H1 (cell line): ENCODE measurements at regions not wholly inside any gene's neighbourhood (a gene's known extent, or its start where the extent isn't known, plus 50 kb on each side); places are given as distances from the start of the nearest gene placed in this dataset.

ENCODE experiments used
- CTCF ChIA-PET: fragments of 300-600 bp; sonication (Branson Sonifier 250); formaldehyde crosslinking; loops from one replicate; lab custom pipeline; 2021; ENCODE audit not compliant: partially characterized antibody; lab: Charles Lee
- POLR2A ChIA-PET: fragments of 300-600 bp; sonication (Branson Sonifier 250); formaldehyde crosslinking; loops from one replicate; lab custom pipeline; 2021; ENCODE audit warnings: inconsistent platforms; ENCODE audit not compliant: partially characterized antibody; lab: Charles Lee
- DNase-seq, 2 experiments: peaks; one replicate each; pipeline versions ENCODE4 v3.0.0 to v3.0.0-alpha.2; 2010 to 2022; ENCODE audit warnings: low spot score in 2 of 2, low read depth in 1 of 2, mixed read lengths in 1 of 2
- FAIRE-seq: peaks from 2 replicates; lab custom pipeline; 2011; peaks lifted over from hg19 to GRCh38; lab: Jason Lieb, UNC
- H2AFZ ChIP-seq: 2 replicates; pipeline ENCODE4 v1.8.1; 2012; ENCODE audit warnings: low read length, inconsistent platforms
- H2AK5ac ChIP-seq: 2 replicates; pipeline ENCODE4 v1.6.1; 2013; ENCODE audit warnings: low read depth, low read length
- H2BK120ac ChIP-seq: replicated peaks from 2 replicates; pipeline ENCODE3; 2013; ENCODE audit warnings: low read depth, low read length, inconsistent platforms
- H2BK12ac ChIP-seq: 2 replicates; pipeline ENCODE4 v1.6.1; 2013; ENCODE audit warnings: low read depth, low read length
- H2BK15ac ChIP-seq: 2 replicates; pipeline ENCODE4 v1.6.1; 2013; ENCODE audit warnings: low read length
- H2BK20ac ChIP-seq: 2 replicates; pipeline ENCODE4 v1.6.1; 2013; ENCODE audit warnings: low read length
- H2BK5ac ChIP-seq: 2 replicates; pipeline ENCODE4 v1.6.1; 2013; ENCODE audit warnings: low read depth, low read length
- H3K14ac ChIP-seq: 2 replicates; pipeline ENCODE4 v1.6.1; 2013; ENCODE audit warnings: inconsistent platforms; ENCODE audit not compliant: insufficient read length
- H3K18ac ChIP-seq: 2 replicates; pipeline ENCODE4 v1.6.1; 2013; ENCODE audit warnings: low read length; ENCODE audit errors: extremely low read depth
- H3K23ac ChIP-seq: 2 replicates; pipeline ENCODE4 v1.6.1; 2013; ENCODE audit warnings: inconsistent platforms; ENCODE audit not compliant: insufficient read length
- H3K23me2 ChIP-seq: 2 replicates; pipeline ENCODE4 v1.6.1; 2013; ENCODE audit warnings: low read depth, low read length
- H3K27ac ChIP-seq: 2 replicates; pipeline ENCODE4 v1.6.1; 2011; ENCODE audit warnings: low read depth, low read length, inconsistent platforms
- H3K27me3 ChIP-seq, 4 experiments: replicated peaks in 1 of 4; 1 replicate in 1 of 4; 2 replicates in 3 of 4; pipeline versions ENCODE4 v1.6.1 to v1.8.1; 2011 to 2013; ENCODE audit warnings: low read length in 3 of 4, mild to moderate bottlenecking in 3 of 4, inconsistent platforms in 2 of 4, mixed read lengths in 2 of 4, moderate library complexity in 1 of 4; ENCODE audit not compliant: control insufficient read depth in 3 of 4, insufficient read depth in 3 of 4; ENCODE audit errors: extremely low read depth in 1 of 4
- H3K36me3 ChIP-seq, 4 experiments: 2 replicates each; pipeline versions ENCODE4 v1.6.1 to v1.8.1; 2011 to 2013; ENCODE audit warnings: mild to moderate bottlenecking in 4 of 4, low read length in 3 of 4, moderate library complexity in 2 of 4, control low read depth in 1 of 4, inconsistent platforms in 1 of 4; ENCODE audit not compliant: insufficient read depth in 4 of 4, control insufficient read depth in 2 of 4
- H3K4ac ChIP-seq: replicated peaks from 2 replicates; pipeline ENCODE3; 2013; ENCODE audit warnings: low read length, low read depth, mixed read lengths, inconsistent platforms; ENCODE audit not compliant: insufficient read length
- H3K4me1 ChIP-seq, 4 experiments: replicated peaks in 1 of 4; 1 replicate in 1 of 4; 2 replicates in 3 of 4; pipeline versions ENCODE4 v1.6.1 to v1.8.1; 2011 to 2013; ENCODE audit warnings: low read length in 3 of 4, inconsistent platforms in 2 of 4, mixed read lengths in 1 of 4; ENCODE audit not compliant: insufficient read depth in 4 of 4, control insufficient read depth in 3 of 4
- H3K4me2 ChIP-seq, 2 experiments: 2 replicates each; pipeline versions ENCODE4 v1.6.1 to v1.8.1; 2011 to 2013; ENCODE audit warnings: low read depth in 2 of 2, low read length in 2 of 2, control low read depth in 1 of 2, inconsistent platforms in 1 of 2, mild to moderate bottlenecking in 1 of 2; ENCODE audit not compliant: insufficient read depth in 1 of 2
- H3K4me3 ChIP-seq, 4 experiments: fragments of 200-600, 300-600 bp in 1 of 4; sonication (generic), shearing (Covaris generic), sonication (Bioruptor Twin) in 1 of 4; 2 replicates each; pipeline versions ENCODE4 v1.5.1 to v1.8.1; 2011 to 2016; ENCODE audit warnings: low read length in 4 of 4, low read depth in 3 of 4, control low read depth in 2 of 4, inconsistent platforms in 2 of 4, mild to moderate bottlenecking in 2 of 4, mixed read lengths in 1 of 4, moderate library complexity in 1 of 4; ENCODE audit not compliant: insufficient read depth in 2 of 4; ENCODE audit errors: extremely low read depth in 1 of 4
- H3K56ac ChIP-seq: replicated peaks from 2 replicates; pipeline ENCODE3; 2013; ENCODE audit warnings: low read depth, mild to moderate bottlenecking, mixed read lengths, low read length, inconsistent platforms; ENCODE audit not compliant: insufficient read length
- H3K79me1 ChIP-seq: 2 replicates; pipeline ENCODE4 v1.6.1; 2013; ENCODE audit warnings: low read depth, low read length, control low read depth
- H3K79me2 ChIP-seq, 2 experiments: 2 replicates each; pipeline versions ENCODE4 v1.6.1 to v1.8.1; 2012 to 2013; ENCODE audit warnings: low read length in 2 of 2, mild to moderate bottlenecking in 2 of 2, inconsistent platforms in 1 of 2; ENCODE audit not compliant: insufficient read depth in 2 of 2, control insufficient read depth in 1 of 2
- H3K9ac ChIP-seq, 4 experiments: replicated peaks in 1 of 4; 1 replicate in 1 of 4; 2 replicates in 3 of 4; pipeline versions ENCODE4 v1.6.1 to v1.8.1; 2011 to 2013; ENCODE audit warnings: low read depth in 3 of 4, low read length in 3 of 4, control low read depth in 2 of 4, mild to moderate bottlenecking in 2 of 4, moderate library complexity in 2 of 4, inconsistent platforms in 1 of 4; ENCODE audit errors: extremely low read depth in 1 of 4
- H3K9me3 ChIP-seq, 2 experiments: 2 replicates each; pipeline versions ENCODE4 v1.6.1 to v1.8.1; 2012 to 2013; ENCODE audit warnings: mild to moderate bottlenecking in 2 of 2, moderate library complexity in 2 of 2, control low read depth in 1 of 2, inconsistent platforms in 1 of 2, low read depth in 1 of 2, low read length in 1 of 2, mixed read lengths in 1 of 2; ENCODE audit not compliant: insufficient read depth in 2 of 2
- H4K20me1 ChIP-seq, 2 experiments: replicated peaks in 1 of 2; 2 replicates each; pipeline versions ENCODE3 to v1.8.1; 2011 to 2013; ENCODE audit warnings: inconsistent platforms in 2 of 2, low read length in 2 of 2, mild to moderate bottlenecking in 1 of 2; ENCODE audit not compliant: insufficient read depth in 2 of 2, control insufficient read depth in 1 of 2
- H4K5ac ChIP-seq: 2 replicates; pipeline ENCODE4 v1.6.1; 2013; ENCODE audit warnings: low read length, low read depth, mixed read lengths, inconsistent platforms; ENCODE audit not compliant: insufficient read length
- H4K8ac ChIP-seq: 2 replicates; pipeline ENCODE4 v1.8.0; 2013; ENCODE audit warnings: mild to moderate bottlenecking, moderate library complexity, low read length, inconsistent platforms; ENCODE audit not compliant: insufficient read depth; ENCODE audit errors: extremely low read depth
- H4K91ac ChIP-seq: replicated peaks from 2 replicates; pipeline ENCODE3; 2013; ENCODE audit warnings: low read length, mixed read lengths, inconsistent platforms; ENCODE audit not compliant: insufficient read length
- ASH2L ChIP-seq: fragments of 200-600, 300-600 bp; sonication (generic); IDR thresholded peaks from one replicate; pipeline ENCODE4 v1.7.1; 2017; ENCODE audit warnings: low read length
- CBX5 ChIP-seq: fragments of 300-800, 300-1000 bp; sonication (generic); IDR thresholded peaks from 2 replicates; pipeline ENCODE4 v1.7.1; 2016; ENCODE audit warnings: antibody characterized with exemption, low read length, low read depth
- CREB1 ChIP-seq: IDR thresholded peaks from 2 replicates; pipeline ENCODE4 v1.6.1; 2012; ENCODE audit warnings: inconsistent platforms
- JUN ChIP-seq: IDR thresholded peaks from 2 replicates; pipeline ENCODE4 v1.6.1; 2011; ENCODE audit warnings: low read depth, mild to moderate bottlenecking, improper control_type of control experiment, low read length
- KDM5A ChIP-seq: fragments of 200-600 bp; IDR thresholded peaks from 2 replicates; pipeline ENCODE4 v1.7.1; 2012; ENCODE audit warnings: mild to moderate bottlenecking, low read length, inconsistent platforms, mixed read lengths
- MAFK ChIP-seq: IDR thresholded peaks from 2 replicates; pipeline ENCODE4 v1.6.1; 2012; ENCODE audit warnings: low read depth, mild to moderate bottlenecking, improper control_type of control experiment, low read length
- MAX ChIP-seq: IDR thresholded peaks from 2 replicates; pipeline ENCODE4 v1.6.1; 2012; ENCODE audit warnings: inconsistent platforms
- RFX5 ChIP-seq: IDR thresholded peaks from 2 replicates; pipeline ENCODE4 v1.6.1; 2011; ENCODE audit warnings: low read depth, low read length, improper control_type of control experiment, borderline replicate concordance
- SIN3A ChIP-seq, 2 experiments: IDR thresholded peaks in 1 of 2; conservative IDR thresholded peaks in 1 of 2; 2 replicates each; pipeline ENCODE4 v1.6.1; 2011 to 2012; ENCODE audit warnings: low read length in 2 of 2, improper control_type of control experiment in 1 of 2, low read depth in 1 of 2, mild to moderate bottlenecking in 1 of 2
- SUZ12 ChIP-seq: fragments of 200-600 bp; sonication (generic); IDR thresholded peaks from 2 replicates; pipeline ENCODE4 v1.6.1; 2012; ENCODE audit warnings: mild to moderate bottlenecking, inconsistent platforms, low read length, moderate library complexity, mixed read lengths
- WGBS, 2 experiments: shearing (Covaris generic) in 1 of 2; methylation state at CpG; one replicate each; pipeline versions ENCODE4 v1.1.6 to v1.1.7; 2013 to 2015; ENCODE audit warnings: low lambda C conversion rate in 2 of 2, mixed read lengths in 2 of 2, inconsistent platforms in 1 of 2, low coverage in 1 of 2, missing lambda C conversion rate in 1 of 2; ENCODE audit not compliant: insufficient replicate concordance in 2 of 2, insufficient coverage in 1 of 2, insufficient read length in 1 of 2; ENCODE audit errors: extremely low coverage in 1 of 2, missing lambda C conversion rate in 1 of 2; 5-methylcytosine and 5-hydroxymethylcytosine counted together

DNA sequence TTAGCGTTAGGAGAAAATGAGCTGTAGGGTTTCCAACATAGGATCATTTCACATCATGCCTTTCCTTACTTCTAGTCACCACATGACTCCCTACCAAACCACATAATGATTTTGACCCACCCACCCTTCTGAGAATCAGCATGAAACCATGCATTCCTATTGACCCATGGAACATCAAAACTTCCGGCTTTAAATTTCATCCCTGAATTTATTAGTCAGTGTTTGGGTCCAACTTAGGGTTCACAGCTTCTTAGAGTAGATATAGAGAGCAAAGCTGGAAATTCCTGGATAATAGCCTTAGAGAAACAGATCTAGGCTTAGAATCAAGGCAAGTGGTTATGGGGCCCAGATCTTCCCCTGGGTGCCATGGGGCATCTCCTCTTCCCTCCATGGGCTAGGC is 162.6 kb downstream of the TOX3 start:
- Histone ChIP-seq H3K18ac (no peak overlapping the region; the same call in 1 of the 2 replicates), H3K27me3 (no peaks in the 10 kb centered on the region), H3K4me2 (no peak overlapping the region), H2BK20ac (no peak overlapping the region), H3K27ac (no peak overlapping the region), H3K36me3 (no peaks in the 10 kb centered on the region), H3K79me1 (no peaks in the 10 kb centered on the region), H2AK5ac (no peak overlapping the region), H3K79me2 (no peaks in the 10 kb centered on the region), H4K91ac (no peak overlapping the region), H4K5ac (no peak overlapping the region), H2BK15ac (no peak overlapping the region), H3K23ac (no peak overlapping the region), H3K56ac (no peak overlapping the region), H2BK5ac (no peak overlapping the region), H3K9ac (no peak overlapping the region), H3K4me3 (no peak overlapping the region), H3K23me2 (no peaks in the 10 kb centered on the region; the same call in 1 of the 2 replicates), H3K9me3 (no peaks in the 10 kb centered on the region), H2BK120ac (no peak overlapping the region), H4K20me1 (no peaks in the 10 kb centered on the region), H2BK12ac (no peak overlapping the region; the same call in 1 of the 2 replicates), H3K4me1 (peaks cover 0 to 12% (median 5%) of the 10 kb centered on the region in 4 experiments; a peak in 4 of 7 replicates), H2AFZ (no peak overlapping the region), H3K14ac (no peak overlapping the region), H4K8ac (no peak overlapping the region), H3K4ac (no peak overlapping the region)
- ChIA-PET POLR2A (no interaction called here), CTCF (interaction anchor here (1.2 kb wide), 1 partner anchor 192 kb away, joined by 3 read pairs; no protein-coding TSS in a partner anchor)
- 92% methylated on average over 2 of the region's 2 CpGs; no CpG with 5 or more reads in 1 of the 2 experiments for WGBS, 2 experiments
- TF ChIP-seq KDM5A (no peak), CREB1 (no peak), SIN3A (conservative IDR thresholded peaks at IDR 0.05 in 1 of 2, IDR thresholded peaks at IDR 0.05 in 1 of 2; ENCODE audit: low read depth in 1 of 2, low read length in 2 of 2) (no peak), SUZ12 (no peak), RFX5 (no peak), ASH2L (no peak), JUN (no peak), CBX5 (no peak), MAX (no peak), MAFK (no peak)
- no peak for DNase-seq
- no peak for FAIRE-seq
